ENCODE measurements at regions not wholly inside any gene's neighbourhood (a gene's known extent, or its start where the extent isn't known, plus 50 kb on each side); places are given as distances from the start of the nearest gene placed in this dataset.

DNA sequence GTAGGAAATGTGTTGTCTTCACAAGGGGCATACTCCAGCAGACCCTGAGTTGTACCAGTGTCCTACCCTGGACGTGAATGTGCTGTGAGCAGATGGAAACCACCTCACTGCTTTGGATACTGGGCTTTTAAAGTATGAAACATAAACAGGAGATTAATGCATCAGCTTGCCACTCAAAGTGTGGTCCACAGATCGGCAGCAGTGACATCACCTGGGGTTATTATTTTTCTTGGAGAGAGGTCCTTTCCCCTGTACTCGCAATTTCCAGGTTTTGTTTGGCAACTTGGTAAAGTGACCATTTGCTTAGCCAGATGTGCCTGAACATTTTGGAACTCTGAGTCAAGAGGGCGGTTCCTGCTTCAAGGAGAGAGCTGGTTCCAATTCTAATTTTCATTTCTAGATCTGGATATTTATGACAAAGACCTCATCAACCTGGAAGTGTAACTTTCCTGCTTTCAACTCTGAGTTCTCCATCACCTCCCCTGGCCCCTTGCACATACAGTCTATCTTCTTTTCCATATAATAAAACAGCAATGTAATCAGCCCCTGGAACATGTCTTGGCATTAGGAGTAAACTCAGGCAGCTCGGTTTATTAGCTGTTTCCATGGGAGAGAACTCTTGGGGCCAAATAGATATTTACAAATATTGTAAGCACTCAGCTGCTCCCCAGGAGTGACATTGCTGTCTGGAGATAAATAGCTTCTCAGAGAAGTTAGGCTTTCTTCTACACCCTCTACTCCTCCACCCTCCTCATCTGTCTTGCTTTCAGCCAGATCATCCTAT, 237.0 kb upstream of the TBX3 start:
- TF ChIP-seq, protein P1, sequence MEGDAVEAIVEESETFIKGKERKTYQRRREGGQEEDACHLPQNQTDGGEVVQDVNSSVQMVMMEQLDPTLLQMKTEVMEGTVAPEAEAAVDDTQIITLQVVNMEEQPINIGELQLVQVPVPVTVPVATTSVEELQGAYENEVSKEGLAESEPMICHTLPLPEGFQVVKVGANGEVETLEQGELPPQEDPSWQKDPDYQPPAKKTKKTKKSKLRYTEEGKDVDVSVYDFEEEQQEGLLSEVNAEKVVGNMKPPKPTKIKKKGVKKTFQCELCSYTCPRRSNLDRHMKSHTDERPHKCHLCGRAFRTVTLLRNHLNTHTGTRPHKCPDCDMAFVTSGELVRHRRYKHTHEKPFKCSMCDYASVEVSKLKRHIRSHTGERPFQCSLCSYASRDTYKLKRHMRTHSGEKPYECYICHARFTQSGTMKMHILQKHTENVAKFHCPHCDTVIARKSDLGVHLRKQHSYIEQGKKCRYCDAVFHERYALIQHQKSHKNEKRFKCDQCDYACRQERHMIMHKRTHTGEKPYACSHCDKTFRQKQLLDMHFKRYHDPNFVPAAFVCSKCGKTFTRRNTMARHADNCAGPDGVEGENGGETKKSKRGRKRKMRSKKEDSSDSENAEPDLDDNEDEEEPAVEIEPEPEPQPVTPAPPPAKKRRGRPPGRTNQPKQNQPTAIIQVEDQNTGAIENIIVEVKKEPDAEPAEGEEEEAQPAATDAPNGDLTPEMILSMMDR (IDR thresholded peaks at IDR 0.05; ENCODE audit: extremely low read depth in 1 of 2, insufficient read depth in 1 of 2, low read depth in 1 of 2, low read length in 2 of 2) = no peak
- TF ChIP-seq EZH2 (IDR thresholded peaks at IDR 0.05; ENCODE audit: borderline replicate concordance, low read depth, low read length, severe bottlenecking) = no peak
- no peak for TF ChIP-seq POLR2A (IDR thresholded peaks at IDR 0.05; ENCODE audit: low read depth, low read length)

All from endothelial cell of umbilical vein (primary cell).